ENCODE measurements at regions not wholly inside any gene's neighbourhood (a gene's known extent, or its start where the extent isn't known, plus 50 kb on each side); places are given as distances from the start of the nearest gene placed in this dataset.

GRCh38 chr12:13794706-13795105 is 186.7 kb downstream of the GRIN2B start:
- Histone ChIP-seq H3K27me3 (ENCODE audit: insufficient read depth, poor library complexity, severe bottlenecking) (no peaks in the 10 kb centered on the region), H3K27ac (replicated peaks) (no peak overlapping the region), H3K4me3 (replicated peaks; ENCODE audit: insufficient read depth, low read length) (no peak overlapping the region)
- DNase-seq (ENCODE audit: low read depth in 1 of 2, low spot score in 1 of 2) = no peak
- TF ChIP-seq SPI1 (IDR thresholded peaks at IDR 0.05; ENCODE audit: borderline replicate concordance, low read depth) = no peak
- no peak for TF ChIP-seq REST (IDR thresholded peaks at IDR 0.05; ENCODE audit: insufficient replicate concordance, low read depth)
- TF ChIP-seq GABPA (IDR thresholded peaks at IDR 0.05; ENCODE audit: low read depth) = no peak
- no peak for TF ChIP-seq CTCF (IDR thresholded peaks at IDR 0.05; ENCODE audit: insufficient read depth, low read length)
- no peak for TF ChIP-seq POLR2AphosphoS5 (IDR thresholded peaks at IDR 0.05; ENCODE audit: low read depth)

GRCh38 chr12:13790317-13790716 is 191.1 kb downstream of the GRIN2B start:
- Histone ChIP-seq H3K4me3 (replicated peaks; ENCODE audit: insufficient read depth, low read length) (no peak overlapping the region), H3K27ac (replicated peaks) (no peak overlapping the region), H3K27me3 (ENCODE audit: insufficient read depth, poor library complexity, severe bottlenecking) (no peaks in the 10 kb centered on the region)
- no peak for DNase-seq (ENCODE audit: low read depth in 1 of 2, low spot score in 1 of 2)
- TF ChIP-seq GABPA (IDR thresholded peaks at IDR 0.05; ENCODE audit: low read depth) (no peak), POLR2AphosphoS5 (IDR thresholded peaks at IDR 0.05; ENCODE audit: low read depth) (no peak), SPI1 (IDR thresholded peaks at IDR 0.05; ENCODE audit: borderline replicate concordance, low read depth) (no peak), REST (IDR thresholded peaks at IDR 0.05; ENCODE audit: insufficient replicate concordance, low read depth) (no peak)

GRCh38 chr12:13788626-13789025 is 192.8 kb downstream of the GRIN2B start:
- TF ChIP-seq SPI1 (IDR thresholded peaks at IDR 0.05; ENCODE audit: borderline replicate concordance, low read depth) = 0 out of 2 replicates have a peak, but pooled peaks have one; percentile 9
- no peak for TF ChIP-seq REST (IDR thresholded peaks at IDR 0.05; ENCODE audit: insufficient replicate concordance, low read depth)
- H3K27ac ChIP-seq (replicated peaks) = no peak overlapping the region
- H3K4me3 ChIP-seq (replicated peaks; ENCODE audit: insufficient read depth, low read length) = no peak overlapping the region
- no peak for DNase-seq (ENCODE audit: low read depth in 1 of 2, low spot score in 1 of 2)
- no peaks in the 10 kb centered on the region for H3K27me3 ChIP-seq (ENCODE audit: insufficient read depth, poor library complexity, severe bottlenecking)

- DNase-seq (ENCODE audit: low read depth in 1 of 2, low spot score in 1 of 2) = no peak
- no peak for TF ChIP-seq GABPA (IDR thresholded peaks at IDR 0.05; ENCODE audit: low read depth)
- no peak for TF ChIP-seq POLR2AphosphoS5 (IDR thresholded peaks at IDR 0.05; ENCODE audit: low read depth)
- H3K4me3 ChIP-seq (replicated peaks; ENCODE audit: insufficient read depth, low read length) = no peak overlapping the region
- H3K27me3 ChIP-seq (ENCODE audit: insufficient read depth, poor library complexity, severe bottlenecking) = no peaks in the 10 kb centered on the region
- no peak overlapping the region for H3K27ac ChIP-seq (replicated peaks)
Observed at GRCh38 chr12:13786646-13787045, 194.8 kb downstream of the GRIN2B start.

- no peak for TF ChIP-seq GABPA (IDR thresholded peaks at IDR 0.05; ENCODE audit: low read depth)
- TF ChIP-seq SPI1 (IDR thresholded peaks at IDR 0.05; ENCODE audit: borderline replicate concordance, low read depth) = no peak
- TF ChIP-seq CTCF (IDR thresholded peaks at IDR 0.05; ENCODE audit: insufficient read depth, low read length) = no peak
- no peak for DNase-seq (ENCODE audit: low read depth in 1 of 2, low spot score in 1 of 2)
- no peak overlapping the region for H3K4me3 ChIP-seq (replicated peaks; ENCODE audit: insufficient read depth, low read length)
- H3K27me3 ChIP-seq (ENCODE audit: insufficient read depth, poor library complexity, severe bottlenecking) = peaks cover 3% of the 10 kb centered on the region
- H3K27ac ChIP-seq (replicated peaks) = no peak overlapping the region
Observed at GRCh38 chr12:13784504-13784903, 196.9 kb downstream of the GRIN2B start.
